Nucleus accumbens (tissue), 56 donors: ENCODE measurements at regions not wholly inside any gene's neighbourhood (a gene's known extent, or its start where the extent isn't known, plus 50 kb on each side); places are given as distances from the start of the nearest gene placed in this dataset.
A peak's percentile ranks its signal among the peaks of the same experiment; 100 is the strongest.

Source experiments
- DNase-seq, 56 donors: peaks; one replicate each; lab custom pipeline; 2025; lab: John Stamatoyannopoulos, UW

DNA sequence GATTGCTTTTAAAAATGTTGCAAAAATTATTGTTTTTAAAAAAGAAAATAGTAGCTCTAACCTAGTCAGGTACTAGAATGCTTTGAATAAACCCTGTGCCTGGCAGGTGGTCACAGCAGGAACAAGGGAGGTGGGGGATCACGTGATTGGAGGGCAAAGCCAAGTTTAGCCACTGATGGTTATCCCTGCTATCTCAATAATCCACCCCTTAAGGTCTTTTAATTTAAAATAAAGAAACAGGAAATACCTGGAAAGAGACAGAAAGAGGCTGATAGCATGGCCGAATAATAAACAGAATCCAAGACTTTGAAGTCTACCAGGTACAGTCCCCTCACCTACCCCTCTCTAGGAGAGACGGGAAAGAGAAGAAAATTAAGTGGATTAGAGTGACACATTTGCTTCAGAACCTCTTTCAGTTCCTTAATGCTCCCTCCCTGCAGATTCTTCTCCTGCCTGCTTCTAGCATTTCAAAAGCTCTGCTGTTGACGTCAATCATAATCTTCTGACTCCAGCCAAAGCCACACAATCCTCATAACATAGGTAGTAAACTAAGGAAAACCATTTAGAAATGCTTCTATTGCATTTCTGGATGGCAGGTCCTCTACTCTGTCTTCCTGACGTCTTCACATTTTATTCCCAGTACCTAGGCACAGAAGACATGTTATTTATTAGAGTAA, 303.4 kb upstream of the MME start:
- DNase-seq = no peak

DNA sequence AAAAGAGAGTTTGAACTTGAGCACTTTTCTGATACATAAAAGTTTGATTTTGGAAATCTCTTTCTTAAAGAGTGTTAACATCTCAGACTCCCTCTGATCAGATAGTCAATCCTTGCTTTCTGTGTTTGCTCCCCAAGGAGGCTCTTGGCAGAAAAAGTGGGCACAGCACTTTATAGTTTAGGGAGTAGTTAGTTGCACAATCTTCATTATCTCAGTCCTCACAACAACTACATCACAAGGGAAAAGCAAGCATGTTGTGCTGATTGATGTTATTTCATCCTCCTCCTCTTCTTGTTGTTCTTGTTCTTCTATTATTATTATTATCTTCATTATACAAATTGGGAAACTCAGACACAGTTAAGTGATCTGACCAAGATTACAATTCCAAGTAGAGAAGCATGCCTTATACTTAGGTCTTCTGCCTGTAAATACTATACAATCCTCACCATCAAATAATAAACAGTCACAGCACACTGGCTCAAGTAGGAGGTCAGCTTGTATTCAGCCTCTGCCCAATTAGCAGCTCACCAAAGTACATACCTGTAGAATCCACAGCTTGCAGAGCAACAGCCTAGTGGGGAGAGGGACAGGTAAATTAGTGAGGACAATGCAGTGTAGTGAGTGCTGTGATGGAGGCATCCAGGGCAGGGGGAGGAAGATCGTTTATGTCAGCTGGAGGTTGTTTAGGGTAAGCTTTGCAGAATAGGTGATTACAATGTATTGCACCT, 304.1 kb upstream of the MME start:
- DNase-seq = no peak

DNA sequence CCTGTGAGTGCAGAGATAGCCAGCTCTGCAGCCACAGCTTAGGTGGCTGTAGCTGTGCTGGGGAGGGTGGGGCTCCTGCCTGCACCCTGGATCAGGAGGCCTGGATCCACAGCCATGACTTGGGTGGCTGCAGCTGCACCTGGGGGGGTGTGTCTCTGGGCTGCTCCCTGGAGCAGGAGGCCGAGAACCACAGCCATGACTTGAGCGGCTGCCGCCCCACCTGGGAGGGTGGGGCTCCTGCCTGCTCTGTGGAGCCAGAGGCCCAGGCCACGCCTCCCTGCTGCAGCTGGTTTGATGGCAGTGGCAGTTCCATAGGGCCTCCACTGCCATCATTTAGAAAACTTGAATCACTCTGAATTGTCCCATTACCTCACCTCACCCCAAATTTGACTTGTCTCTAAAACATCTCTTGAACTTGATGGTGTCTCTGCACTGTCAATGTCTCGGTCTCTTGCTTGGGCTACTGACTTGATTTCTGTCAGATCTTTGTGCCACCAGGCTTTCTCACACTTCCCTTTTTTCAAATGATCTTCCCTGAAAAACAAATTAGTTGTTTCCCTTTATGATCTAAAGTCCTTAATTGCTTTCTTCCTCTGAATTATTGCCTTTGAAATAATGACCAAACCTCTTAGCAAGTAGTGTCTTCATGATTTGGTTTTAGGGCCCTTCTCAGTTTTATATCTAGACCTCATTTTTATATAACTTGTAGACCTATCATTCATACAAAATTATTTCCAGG, 313.2 kb upstream of the MME start:
- DNase-seq = no peak

DNA sequence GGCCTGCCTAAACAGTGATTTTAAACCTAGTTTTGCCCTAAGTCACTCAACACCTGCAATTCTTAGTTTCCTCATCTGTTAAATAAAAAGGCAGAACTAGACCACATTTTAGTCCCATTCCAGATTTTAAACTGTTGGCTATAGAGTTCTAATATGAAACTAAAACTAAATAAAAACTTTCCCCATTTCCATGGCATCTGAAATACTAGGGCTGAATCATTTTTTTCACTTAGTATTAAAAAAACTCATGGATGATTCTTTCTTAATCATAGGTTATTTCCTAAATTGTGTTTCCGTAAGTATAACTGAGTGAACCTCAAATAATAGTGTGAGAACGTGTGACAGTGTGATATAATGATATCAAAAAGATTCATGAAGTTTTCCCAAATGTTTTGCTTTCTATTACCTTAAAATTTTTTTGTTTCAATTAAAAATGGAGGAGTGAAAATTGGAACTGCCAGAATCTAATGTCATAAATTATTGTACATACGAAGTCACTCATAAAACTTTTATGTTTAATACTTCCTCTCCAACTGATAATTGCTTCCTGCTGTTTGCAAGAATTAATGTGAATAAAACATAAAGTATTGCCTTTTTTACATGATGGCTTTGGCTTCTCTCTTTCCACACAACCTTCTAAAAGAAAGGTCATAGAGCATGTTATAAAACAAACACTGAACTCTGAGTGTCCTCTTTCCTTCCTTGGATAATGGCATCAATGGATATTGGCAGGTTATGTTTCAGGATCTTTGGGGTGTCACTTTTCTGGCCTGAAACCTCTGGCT, 315.1 kb upstream of the MME start:
- no peak for DNase-seq

DNA sequence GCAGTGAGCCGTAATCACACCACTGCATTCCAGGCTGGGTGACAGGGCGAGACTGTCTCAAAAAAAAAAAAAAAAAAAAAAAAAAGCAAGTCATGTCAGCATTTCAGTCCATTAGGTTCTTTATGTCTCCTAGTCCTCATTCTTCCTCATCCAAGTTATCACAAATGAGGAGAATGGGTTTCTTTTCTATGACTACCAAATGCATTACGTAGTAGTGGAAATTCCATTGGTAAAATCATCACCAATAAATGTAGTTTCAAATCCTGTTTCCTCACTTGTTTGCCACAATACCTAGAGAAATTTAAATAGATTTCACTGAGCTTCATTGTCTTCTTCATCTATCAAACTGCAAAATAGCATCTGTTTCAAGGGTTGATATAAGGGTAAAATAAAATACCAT, 317.6 kb upstream of the MME start:
- DNase-seq = no peak

DNA sequence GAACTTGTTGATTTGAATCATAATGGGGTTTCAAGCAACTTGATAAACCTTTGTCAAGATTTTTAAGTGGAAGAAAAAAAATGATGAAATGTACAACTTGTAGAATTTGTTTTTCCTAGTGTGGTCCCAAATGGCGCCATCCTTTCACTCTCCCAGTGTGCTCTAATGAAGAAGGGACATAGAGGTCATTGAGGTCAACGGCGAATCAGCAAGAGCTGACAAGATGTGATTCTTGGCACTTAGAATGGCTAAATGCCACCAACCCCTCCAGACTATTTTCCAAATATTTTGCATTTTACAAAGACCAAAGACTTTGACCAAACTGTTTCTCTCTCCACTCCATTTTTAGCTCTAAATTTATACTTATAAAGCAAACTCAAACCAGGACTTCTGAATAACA, 320.2 kb upstream of the MME start:
- no peak for DNase-seq

DNA sequence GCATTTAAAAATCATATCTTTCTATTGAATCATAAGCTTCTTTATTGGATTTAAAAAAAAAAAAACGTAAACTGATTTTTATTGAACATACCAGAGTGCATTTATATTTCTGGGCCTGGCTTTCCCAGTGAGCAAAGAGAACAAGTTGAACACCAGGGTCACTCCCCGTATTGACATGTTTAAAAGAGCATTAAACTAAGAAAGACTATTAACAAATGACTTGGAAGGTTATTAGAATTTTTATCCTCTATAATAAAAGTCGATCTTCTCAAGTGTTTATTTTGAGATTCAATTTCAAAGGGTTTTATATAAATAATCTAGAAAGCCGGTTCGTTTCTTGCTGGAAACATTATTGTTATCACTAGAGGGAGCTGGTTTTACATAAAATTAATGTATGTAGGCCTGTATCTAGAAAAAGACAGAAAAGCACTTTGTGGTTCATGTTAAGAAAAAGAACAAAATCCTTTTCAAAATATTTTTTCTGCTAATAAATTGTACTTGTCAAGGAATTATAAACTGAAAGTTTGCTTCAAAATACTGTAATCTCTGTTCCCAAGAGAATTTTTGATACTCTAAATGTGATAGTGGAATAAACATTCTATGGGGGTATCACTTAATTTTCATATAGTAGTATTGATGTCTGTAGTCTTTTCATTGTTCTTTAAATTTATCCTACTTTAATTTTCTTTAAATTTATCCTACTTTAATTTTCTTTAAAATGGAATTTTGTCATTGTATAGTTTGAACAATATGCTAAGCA, 321.8 kb upstream of the MME start:
- no peak for DNase-seq

DNA sequence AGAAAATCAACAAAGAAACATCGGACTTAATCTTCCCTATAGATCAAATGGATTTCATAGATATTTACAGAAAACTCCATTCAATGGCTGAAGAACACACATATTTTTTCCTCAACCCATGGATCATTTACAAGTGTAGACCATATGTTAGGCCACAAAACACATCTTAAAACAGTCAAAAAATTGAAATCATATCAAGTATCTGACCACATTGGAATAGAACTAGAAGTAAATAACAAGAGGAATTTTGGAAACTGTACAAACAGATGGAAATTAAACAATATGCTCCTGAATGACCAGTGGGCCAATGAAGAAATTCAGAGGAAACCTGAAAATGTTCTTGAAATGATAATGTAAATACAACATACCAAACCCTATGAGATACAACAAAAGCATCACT, 323.1 kb upstream of the GPR149 start:
- no peak for DNase-seq

DNA sequence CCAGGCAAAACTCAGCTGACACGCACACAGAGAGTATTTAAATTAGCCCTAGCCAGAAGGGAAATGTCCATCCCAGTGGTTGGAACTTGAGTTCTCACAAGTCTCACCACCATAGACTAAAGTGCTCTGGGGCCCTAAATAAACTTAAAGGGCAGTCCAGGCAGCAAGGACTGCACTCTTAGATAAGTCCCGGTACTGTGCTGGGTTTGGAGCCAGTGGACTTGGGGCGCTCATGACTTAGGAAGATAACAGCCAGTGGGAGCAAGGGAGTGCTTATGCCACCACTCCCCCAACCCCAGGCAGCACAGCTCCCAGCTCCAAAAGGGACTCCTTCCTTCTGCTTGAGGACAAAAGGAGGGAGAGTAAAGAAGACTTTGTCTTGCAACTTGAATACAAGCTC, 319.5 kb upstream of the GPR149 start:
- no peak for DNase-seq

DNA sequence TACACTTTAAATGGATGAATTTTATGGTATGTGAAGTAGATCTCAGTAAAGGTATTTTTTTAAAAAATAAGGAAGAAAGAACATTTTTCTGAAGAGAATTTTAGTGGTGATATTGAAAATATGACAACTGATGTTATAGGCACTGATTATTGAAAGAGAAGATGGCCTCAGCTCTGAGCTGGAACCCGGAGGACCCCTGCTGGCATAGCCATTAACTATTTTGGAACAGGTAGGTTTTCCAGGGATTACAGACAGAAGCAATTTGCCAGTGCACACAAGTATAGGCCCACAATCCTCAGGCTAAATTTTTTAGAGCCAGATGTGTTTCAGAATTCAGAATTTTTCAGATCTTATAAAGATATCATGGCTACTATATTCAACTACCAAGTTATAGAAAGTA, 315.9 kb upstream of the GPR149 start:
- no peak for DNase-seq

DNA sequence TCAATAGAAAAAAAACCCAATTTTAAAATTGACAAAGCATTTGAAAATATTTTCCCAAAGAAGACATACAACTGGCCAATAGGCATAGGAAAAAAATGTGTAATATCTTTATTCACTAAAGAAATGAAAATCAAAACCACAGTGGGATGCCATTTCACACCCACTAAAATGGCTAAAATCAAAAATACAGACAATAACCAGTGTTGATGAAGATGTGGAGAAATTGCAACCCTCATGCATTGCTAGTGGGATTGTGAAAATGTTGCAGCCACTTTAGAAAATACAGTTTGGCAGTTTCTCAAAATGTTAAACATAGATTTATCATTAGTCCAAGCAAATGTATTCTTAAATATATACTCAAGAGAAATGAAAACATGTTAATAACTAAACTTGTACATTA, 315.1 kb upstream of the GPR149 start:
- no peak for DNase-seq

DNA sequence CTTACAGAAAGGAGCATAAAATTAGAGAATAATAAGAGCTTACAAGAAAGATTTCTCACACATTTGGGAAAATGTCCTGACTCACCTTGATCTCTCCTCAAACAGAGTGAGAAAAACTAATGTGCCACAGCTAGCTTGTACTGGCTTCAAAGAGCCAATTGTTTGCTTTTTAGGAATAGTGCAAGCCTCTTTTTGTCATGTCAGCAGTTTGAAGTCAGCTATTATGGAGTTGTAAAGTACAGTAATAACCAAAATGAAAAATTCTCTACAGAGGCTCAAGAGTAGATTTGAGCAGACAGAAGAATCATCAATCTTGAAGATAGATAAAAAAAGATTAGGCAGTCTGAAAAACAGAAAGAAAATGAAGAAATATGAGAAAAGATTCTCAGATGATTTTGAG, 313.4 kb upstream of the GPR149 start:
- DNase-seq = no peak

DNA sequence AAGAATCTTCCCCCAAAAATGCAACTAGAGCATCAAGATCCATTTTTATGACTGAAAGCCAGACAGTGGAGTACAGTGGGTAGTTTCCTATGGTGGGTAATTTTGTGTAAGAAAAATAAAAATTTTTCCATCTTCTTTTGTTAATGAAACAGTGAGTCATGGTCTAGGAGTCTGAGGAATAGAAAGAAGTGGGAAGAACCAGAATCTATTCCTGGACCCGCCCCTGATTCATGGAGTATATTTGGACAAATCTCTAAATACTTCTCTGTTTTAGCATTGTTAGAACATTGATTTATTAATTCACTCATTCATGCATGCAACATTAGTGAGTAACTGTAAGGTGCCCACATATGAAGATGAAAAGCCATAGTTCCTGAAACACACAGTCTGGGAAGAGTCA, 304.5 kb upstream of the GPR149 start:
- no peak for DNase-seq

DNA sequence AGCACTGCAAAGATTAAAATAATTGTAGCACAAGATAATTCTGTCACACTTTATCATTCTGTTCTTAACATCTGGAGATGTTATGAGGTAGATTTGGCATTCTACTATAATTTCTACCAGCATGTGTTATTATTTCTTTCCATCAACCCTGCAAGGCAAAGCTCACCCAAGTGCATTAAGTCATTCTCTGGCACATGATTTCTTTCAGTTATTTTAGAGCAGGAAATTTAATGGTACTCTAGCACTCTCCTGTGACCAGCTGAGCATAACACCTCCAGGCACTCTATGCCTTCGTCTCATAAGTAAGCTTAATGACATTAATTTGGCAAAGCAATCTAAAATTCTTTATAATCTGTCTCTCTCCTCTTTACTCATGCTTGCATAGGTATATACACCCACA, 300.2 kb upstream of the GPR149 start:
- peak in 3 of 56 donors; percentile 14 to 22 (median 18) for DNase-seq

DNA sequence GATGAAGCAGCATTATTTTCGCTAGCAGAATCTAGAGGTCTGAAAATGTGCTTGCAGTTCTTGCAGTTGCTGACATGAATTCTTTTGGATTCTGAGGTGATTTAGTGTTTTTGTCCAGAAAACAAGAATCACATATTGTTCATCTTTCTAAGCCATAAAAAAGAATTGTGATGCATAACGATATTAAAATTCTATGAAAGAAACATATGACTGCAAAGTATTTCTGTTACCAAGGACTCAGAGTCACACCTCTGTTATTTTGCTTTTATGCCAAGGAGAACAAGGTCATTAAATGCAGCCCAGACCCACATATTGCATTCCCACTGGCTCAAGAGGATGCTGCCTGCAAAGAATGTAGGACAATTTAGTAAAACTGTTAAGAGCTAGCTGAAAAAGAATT, 299.8 kb upstream of the GPR149 start:
- DNase-seq = no peak

DNA sequence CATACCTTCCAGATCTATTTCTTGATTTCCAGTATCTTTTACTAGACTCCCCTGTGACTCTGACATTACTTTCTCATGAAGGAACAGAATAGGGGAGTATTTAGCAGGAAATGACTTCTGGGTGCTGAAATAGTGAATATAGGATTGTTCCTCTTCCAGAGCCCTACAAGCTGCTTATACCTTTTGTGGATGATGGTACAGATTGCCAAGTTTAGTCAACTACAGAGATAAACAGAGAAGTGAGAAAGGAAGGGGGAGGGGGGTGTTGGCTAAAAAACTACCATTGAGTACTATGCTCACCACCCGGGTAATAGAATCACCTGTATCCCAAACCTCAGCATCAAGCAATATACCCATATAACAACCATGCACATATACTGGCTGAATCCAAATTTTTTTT, 298.3 kb upstream of the GPR149 start:
- DNase-seq = no peak

DNA sequence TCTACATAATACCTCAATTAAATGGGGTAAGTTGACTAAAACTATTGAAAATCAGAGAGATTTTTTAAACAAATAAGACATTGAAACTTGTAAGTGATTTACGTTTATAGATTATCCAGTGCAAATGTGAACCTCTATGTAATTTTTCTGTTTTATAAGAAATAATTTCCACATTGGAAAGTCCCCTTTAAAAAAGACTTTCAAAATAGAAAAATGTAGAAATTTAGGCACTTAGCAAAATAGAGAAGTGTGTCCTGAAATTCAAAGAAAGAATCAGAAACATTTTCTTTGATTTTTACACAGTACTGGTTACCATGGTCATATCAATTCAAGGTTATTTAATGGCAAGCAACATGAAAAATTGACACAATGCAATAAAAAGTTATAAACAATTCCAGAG, 290.9 kb upstream of the GPR149 start:
- DNase-seq = no peak

DNA sequence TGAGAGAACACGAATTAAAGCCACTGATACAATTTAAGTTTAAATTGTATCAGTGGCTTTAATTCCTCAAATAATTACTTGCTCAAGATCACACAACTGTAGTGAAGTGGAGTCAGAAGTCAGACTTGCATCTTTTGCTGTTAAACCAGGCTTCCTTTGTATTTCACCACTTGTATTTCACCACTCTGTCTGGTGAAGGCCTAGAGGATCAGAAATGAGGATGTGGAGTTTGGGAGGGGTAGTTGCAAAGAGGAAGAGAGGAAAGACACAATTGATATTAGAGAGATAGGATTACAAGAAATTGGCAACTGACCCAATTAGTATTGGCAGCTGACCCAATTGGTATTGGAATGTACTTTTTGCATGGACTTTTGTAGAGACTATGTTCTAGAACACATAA, 288.1 kb upstream of the GPR149 start:
- no peak for DNase-seq

DNA sequence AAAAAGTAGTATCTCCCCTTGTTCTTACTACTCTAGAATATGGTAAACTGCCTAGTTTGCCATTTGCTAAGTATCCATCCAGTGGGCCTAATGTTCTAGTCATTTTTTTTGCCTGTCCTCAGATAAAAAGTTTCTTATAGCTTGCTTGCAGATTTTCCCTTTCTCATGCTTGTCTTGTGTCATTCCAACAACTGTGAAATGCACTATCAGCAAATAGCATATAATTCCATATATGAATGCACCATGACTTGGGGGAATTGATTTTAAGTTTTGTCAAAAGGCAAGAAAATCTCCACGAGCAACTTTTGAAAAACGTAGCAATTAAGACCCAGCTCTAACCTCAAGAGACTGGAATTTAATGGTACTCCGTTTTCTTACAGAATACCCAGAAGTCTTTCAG, 286.2 kb upstream of the GPR149 start:
- DNase-seq = no peak

DNA sequence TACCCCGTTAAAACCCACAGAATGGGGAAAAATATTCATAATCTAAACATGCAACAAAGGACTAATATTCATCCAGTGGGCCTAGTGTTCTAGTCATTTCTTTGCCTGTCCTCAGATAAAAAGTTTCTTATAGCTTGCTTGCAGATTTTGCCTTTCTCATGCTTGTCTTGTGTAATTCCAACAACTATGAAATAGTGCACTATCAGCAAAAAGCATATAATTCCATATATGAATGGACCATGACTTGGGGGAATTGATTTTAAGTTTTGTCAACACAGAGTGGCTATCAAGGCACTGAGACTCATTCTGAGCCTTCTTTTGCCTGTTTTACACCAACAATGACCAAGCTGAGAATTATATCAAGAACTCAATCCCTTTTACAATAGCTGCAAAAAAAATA, 278.6 kb upstream of the GPR149 start:
- DNase-seq = no peak
